Fibroblast of villous mesenchyme (primary cell): ENCODE measurements at regions not wholly inside any gene's neighbourhood (a gene's known extent, or its start where the extent isn't known, plus 50 kb on each side); places are given as distances from the start of the nearest gene placed in this dataset.
A peak's percentile ranks its signal among the peaks of the same experiment; 100 is the strongest.

Source experiments
- DNase-seq: peaks from one replicate; pipeline ENCODE4 v3.0.0-alpha.2; 2010; ENCODE audit warnings: low read depth
- H3K4me3 ChIP-seq: 2 replicates; pipeline ENCODE4 v1.5.1; 2011; ENCODE audit warnings: low read depth, mild to moderate bottlenecking, low read length
- TF ChIP-seq, protein P1 (sequence below): IDR thresholded peaks from 2 replicates; pipeline ENCODE4 v1.5.1; 2012; ENCODE audit warnings: low read depth, mild to moderate bottlenecking, low read length; ENCODE audit not compliant: insufficient read depth

DNA sequence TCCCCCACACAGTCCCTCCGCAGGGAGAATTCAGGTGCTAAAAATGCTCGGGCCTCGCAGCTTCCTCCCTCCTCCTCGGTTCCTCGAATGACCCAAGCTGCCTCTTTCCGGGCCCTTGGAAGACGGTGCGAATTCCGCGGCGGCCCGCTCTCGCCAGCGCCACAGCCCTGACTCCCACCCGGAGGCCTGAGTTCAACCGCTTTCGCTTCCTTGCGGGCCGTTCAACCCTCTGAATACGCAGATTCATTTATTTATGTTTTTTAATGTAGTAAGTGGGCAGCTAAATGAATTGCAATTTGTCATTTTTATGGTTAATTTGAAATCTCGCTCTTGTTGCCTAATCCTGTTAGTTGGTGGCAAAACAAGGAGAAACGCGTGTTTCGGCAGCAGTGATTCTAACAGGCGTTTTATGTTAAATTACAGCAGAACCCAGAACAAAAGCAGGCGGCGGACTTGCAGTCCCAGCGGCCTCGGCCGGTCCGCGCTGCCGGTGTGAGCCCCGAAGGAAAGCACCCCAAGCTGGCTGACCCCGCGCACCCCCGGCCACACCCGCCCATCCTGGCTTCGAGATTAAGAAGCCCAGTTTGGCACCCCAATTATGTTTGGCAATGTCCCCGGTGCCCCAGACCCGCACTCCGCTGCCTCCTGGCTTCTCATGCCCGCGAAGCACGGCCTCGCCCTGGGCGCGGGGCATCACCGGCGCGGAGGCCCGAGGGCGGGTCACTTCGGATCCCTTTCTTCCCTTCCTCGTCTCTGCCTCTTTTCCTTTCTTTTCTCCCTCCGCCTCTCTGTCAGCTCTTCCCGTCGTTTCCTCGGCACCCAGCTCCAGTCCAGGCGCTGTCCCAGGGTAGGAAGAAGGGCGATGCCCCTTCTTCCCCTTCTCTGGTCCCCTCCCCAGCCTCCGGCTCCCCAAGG, 75.9 kb downstream of the INSIG1 start:
- TF ChIP-seq, protein P1, sequence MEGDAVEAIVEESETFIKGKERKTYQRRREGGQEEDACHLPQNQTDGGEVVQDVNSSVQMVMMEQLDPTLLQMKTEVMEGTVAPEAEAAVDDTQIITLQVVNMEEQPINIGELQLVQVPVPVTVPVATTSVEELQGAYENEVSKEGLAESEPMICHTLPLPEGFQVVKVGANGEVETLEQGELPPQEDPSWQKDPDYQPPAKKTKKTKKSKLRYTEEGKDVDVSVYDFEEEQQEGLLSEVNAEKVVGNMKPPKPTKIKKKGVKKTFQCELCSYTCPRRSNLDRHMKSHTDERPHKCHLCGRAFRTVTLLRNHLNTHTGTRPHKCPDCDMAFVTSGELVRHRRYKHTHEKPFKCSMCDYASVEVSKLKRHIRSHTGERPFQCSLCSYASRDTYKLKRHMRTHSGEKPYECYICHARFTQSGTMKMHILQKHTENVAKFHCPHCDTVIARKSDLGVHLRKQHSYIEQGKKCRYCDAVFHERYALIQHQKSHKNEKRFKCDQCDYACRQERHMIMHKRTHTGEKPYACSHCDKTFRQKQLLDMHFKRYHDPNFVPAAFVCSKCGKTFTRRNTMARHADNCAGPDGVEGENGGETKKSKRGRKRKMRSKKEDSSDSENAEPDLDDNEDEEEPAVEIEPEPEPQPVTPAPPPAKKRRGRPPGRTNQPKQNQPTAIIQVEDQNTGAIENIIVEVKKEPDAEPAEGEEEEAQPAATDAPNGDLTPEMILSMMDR, result no peak
- peak; percentile 11 for DNase-seq
- H3K4me3 ChIP-seq, result peak overlapping the region; percentile 12

DNA sequence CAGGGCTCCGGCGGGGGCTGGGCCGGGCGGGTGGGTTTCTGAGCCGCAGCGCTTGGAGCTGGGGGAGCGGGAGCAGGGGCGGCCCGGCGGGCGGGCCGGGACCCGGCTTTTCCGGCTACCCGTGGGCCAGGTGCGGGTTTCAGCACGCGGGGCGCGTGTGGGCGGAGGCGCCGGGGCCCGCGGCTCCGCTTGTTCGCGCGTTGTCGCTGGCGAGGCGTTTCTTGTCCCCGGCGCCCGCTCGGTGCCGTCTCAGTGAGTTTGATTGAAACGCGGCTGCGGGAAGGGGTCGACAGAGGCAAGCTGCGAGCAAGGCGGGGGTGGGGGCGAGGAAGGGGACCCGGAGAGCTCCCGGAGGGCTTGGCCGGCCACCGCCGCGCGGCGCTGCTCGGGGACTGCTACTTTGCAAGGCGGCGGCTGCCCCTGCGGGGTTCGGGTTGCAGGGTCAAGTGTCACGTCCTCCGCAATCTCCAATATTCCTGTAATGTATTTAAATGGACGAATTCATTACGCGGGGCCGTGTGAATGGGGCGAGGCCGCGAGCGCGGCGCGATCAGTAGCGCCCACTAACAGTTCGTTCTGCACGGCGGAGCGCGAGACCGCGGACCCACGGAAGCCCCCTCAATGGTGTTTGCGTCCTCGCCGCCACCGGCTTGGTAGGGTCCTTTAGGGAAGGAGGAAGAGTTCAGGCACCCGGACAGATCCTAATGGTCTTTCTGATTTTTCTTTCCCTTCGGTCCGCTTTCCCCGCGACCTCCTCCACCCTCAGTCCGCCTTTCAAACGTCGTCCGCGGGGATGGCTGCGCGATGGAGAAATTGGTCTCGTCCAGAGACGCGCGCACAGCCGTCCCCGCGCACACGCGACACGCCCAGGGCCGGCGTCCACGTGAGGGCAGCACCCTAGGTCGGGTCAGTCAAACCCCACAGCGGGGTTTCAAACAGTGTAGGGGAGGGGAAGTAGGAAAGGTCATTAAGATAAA, 76.9 kb downstream of the INSIG1 start:
- DNase-seq, result no peak
- no peak overlapping the region for H3K4me3 ChIP-seq
- TF ChIP-seq, protein P1, result no peak

DNA sequence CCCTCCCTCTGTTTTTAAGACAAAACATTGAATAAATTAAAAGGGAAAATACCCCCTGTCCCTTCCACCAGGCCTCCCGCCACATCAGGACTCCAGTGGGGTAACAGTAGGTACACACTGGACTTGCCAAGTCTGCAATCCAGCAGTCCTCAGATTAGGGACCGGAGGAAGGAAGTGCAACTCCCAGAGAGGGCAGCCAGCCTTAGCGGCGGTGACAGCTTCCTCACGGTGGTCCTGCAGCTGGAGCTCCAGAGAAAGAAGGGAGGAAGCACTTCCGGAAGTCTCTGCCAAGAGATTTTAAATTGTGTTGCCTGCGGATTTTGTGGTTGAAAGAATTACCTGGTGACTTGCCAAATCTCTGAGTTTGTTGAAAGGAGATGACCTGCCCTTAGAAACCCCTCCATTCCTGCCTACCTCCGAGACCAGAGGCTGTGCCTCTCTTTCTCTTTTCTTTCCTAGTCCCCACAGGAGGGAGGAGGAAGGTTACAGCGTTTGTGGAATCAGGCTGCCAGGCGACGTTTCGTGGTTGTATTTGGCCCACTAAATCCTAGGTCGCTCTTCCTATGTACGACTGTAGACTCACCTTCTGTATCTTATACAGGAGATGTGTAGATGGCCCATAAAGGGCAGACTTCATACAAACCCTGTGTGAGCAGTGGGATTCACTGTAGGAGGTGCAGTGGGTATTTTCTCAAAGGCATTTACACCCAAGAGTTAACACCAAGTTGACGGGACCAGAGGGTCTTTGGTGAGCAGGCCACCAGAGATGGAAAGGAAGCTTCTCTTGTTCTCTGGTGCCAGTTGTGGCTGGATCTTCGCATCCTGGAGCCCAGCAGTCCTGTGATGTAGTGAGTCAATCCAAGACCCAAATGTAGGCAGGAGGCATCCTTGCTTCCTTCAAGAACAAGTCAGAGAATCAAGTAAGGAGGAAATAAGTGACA, 77.9 kb downstream of the INSIG1 start:
- no peak for DNase-seq
- TF ChIP-seq, protein P1, result no peak
- no peak overlapping the region for H3K4me3 ChIP-seq

DNA sequence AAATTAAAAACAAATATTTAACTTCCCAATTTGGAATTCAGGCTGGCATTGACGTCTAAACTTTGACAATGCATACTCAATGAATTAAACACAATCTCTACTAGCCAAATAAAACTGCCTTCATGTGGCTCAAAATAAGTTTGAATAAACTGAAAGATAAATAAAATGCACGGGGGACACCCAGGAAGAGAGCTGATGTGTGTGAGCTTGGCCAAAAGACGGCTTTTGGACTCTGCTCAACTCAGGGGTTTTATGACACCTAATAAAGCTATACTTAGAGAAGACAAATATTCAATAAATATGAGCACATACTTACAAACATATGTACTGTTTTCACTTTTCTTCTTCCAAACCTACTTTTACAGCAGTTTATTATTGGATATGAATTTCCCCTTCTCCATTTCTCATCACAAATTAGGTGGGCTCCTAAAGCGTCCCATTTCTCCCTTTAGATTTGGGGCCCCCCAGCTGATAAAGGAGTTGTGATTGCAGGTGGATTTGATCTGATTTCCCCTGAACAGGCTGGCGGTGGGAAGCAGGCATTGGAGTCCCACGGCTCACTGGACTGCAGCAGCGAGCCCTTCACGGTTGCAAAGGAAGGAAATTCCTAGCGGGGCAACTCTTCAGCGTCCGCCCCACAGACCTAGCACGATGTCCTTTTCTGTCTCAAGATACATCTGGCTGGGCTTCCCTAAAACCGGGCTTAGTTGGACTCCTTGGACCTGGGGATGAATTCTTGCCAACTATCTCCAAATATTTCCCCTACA, 79.6 kb downstream of the INSIG1 start:
- no peak for DNase-seq
- TF ChIP-seq, protein P1, result no peak
- no peak overlapping the region for H3K4me3 ChIP-seq

DNA sequence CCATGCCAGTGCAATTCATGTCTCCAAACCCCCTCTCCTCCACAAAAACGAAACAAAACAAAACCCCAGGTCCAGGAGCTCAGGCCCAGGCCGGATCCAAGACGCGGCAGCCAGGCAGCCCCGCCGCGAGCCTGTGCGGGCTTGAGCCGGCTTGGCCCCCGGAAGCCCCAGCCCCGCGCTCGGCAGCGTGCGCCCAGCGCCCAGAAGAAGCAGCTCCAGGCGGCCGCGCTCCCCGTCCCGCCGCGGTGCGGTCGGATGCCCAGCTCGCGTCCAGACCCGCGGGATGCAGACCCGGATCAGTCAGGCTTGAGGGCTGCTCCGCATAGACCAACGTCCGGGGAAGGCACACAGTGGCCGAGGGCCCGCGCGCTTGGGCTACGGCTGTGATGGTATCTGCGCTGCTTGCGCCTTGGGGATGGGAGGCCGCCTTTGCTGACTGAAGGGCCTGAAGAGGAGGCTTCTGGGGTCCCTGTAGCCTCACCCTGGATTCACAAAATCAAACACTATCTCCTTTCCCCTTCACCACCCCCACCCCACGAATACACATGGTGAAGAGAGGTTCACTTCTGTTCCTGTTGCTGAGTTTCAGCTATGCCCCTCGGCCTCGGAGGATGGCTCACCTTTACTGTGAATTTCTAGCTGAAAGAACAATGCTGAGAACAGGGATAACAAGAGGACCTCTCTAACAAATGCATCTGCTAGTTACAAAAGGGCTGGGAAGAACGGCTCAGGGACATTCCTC, 79.9 kb upstream of the EN2 start:
- H3K4me3 ChIP-seq, result no peak overlapping the region
- peak; percentile 32 for DNase-seq
- TF ChIP-seq, protein P1, result no peak
